Keratinocyte (primary cell): ENCODE measurements at regions not wholly inside any gene's neighbourhood (a gene's known extent, or its start where the extent isn't known, plus 50 kb on each side); places are given as distances from the start of the nearest gene placed in this dataset.

Source experiments
- EZH2 ChIP-seq: IDR thresholded peaks from one replicate; pipeline ENCODE4 v1.6.1; 2012; ENCODE audit warnings: inconsistent platforms, mild to moderate bottlenecking, low read length, moderate library complexity
- TF ChIP-seq, protein P1 (sequence below), 3 experiments: IDR thresholded peaks in 1 of 3; conservative IDR thresholded peaks in 1 of 3; optimal IDR thresholded peaks in 1 of 3; 2 replicates in 2 of 3; 3 replicates in 1 of 3; pipeline versions ENCODE3 to v1.5.1; 2011; ENCODE audit warnings: low read length in 3 of 3, mild to moderate bottlenecking in 3 of 3, moderate library complexity in 2 of 3, control low read depth in 1 of 3, inconsistent platforms in 1 of 3; ENCODE audit not compliant: insufficient read depth in 2 of 3; ENCODE audit errors: extremely low read depth in 1 of 3

DNA sequence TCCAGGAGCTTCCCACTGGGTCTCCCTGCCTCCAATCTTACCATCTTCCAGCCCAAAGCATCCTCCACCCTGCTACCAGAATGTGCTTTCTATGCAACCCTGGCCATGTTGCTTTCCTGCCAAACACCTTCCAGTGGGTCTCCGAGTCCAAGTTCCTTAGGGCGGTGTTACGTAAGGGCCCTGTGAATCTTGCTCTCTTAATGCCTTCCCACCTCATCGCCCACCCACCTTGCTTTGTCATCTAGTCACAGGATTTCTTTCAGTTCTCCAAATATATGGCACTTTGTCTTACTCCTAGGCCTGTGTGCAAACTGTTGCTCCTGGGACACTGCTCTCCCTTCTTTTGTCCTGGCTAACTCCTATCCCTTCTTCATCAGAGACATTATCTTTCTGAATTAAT lies 344.5 kb downstream of the RPS24 start:
- TF ChIP-seq, protein P1, sequence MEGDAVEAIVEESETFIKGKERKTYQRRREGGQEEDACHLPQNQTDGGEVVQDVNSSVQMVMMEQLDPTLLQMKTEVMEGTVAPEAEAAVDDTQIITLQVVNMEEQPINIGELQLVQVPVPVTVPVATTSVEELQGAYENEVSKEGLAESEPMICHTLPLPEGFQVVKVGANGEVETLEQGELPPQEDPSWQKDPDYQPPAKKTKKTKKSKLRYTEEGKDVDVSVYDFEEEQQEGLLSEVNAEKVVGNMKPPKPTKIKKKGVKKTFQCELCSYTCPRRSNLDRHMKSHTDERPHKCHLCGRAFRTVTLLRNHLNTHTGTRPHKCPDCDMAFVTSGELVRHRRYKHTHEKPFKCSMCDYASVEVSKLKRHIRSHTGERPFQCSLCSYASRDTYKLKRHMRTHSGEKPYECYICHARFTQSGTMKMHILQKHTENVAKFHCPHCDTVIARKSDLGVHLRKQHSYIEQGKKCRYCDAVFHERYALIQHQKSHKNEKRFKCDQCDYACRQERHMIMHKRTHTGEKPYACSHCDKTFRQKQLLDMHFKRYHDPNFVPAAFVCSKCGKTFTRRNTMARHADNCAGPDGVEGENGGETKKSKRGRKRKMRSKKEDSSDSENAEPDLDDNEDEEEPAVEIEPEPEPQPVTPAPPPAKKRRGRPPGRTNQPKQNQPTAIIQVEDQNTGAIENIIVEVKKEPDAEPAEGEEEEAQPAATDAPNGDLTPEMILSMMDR (optimal IDR thresholded peaks at IDR 0.05 in 1 of 3, IDR thresholded peaks at IDR 0.05 in 1 of 3, conservative IDR thresholded peaks at IDR 0.05 in 1 of 3; ENCODE audit: extremely low read depth in 1 of 3, insufficient read depth in 2 of 3, low read length in 3 of 3): no peak
- TF ChIP-seq EZH2: no peak
